ENCODE measurements at regions not wholly inside any gene's neighbourhood (a gene's known extent, or its start where the extent isn't known, plus 50 kb on each side); places are given as distances from the start of the nearest gene placed in this dataset.

- no peak for TF ChIP-seq POLR2AphosphoS5 (IDR thresholded peaks at IDR 0.05; ENCODE audit: insufficient read depth, low read depth, low read length)
- TF ChIP-seq EZH2 (IDR thresholded peaks at IDR 0.05; ENCODE audit: borderline replicate concordance, low read depth, low read length, severe bottlenecking) = no peak
- TF ChIP-seq, protein P1, sequence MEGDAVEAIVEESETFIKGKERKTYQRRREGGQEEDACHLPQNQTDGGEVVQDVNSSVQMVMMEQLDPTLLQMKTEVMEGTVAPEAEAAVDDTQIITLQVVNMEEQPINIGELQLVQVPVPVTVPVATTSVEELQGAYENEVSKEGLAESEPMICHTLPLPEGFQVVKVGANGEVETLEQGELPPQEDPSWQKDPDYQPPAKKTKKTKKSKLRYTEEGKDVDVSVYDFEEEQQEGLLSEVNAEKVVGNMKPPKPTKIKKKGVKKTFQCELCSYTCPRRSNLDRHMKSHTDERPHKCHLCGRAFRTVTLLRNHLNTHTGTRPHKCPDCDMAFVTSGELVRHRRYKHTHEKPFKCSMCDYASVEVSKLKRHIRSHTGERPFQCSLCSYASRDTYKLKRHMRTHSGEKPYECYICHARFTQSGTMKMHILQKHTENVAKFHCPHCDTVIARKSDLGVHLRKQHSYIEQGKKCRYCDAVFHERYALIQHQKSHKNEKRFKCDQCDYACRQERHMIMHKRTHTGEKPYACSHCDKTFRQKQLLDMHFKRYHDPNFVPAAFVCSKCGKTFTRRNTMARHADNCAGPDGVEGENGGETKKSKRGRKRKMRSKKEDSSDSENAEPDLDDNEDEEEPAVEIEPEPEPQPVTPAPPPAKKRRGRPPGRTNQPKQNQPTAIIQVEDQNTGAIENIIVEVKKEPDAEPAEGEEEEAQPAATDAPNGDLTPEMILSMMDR (IDR thresholded peaks at IDR 0.05; ENCODE audit: extremely low read depth in 1 of 2, insufficient read depth in 1 of 2, low read depth in 1 of 2, low read length in 2 of 2) = no peak
Observed at GRCh38 chr9:129410226-129410625, 210.7 kb downstream of the C9orf50 start.

Data from endothelial cell of umbilical vein (primary cell).